Neural cell (in vitro differentiated cells): ENCODE measurements at regions not wholly inside any gene's neighbourhood (a gene's known extent, or its start where the extent isn't known, plus 50 kb on each side); places are given as distances from the start of the nearest gene placed in this dataset.

Source experiments
- CTCF ChIP-seq: fragments of 450-650 bp; IDR thresholded peaks from 2 replicates; pipeline ENCODE4 v1.5.1; 2014; ENCODE audit warnings: antibody characterized with exemption, mild to moderate bottlenecking, moderate library complexity; ENCODE audit not compliant: poor library complexity, severe bottlenecking
- POLR2AphosphoS5 ChIP-seq: IDR thresholded peaks from 2 replicates; pipeline ENCODE4 v1.6.1; 2012
- RAD21 ChIP-seq: fragments of 450-650 bp; conservative IDR thresholded peaks from 2 replicates; pipeline ENCODE4 v1.6.1; 2014; ENCODE audit warnings: antibody characterized with exemption, mild to moderate bottlenecking, moderate library complexity

- TF ChIP-seq POLR2AphosphoS5 (no peak), CTCF (no peak), RAD21 (no peak)
Measured at GRCh38 chr1:70874063-70874462, 173.6 kb downstream of the PTGER3 start.
